GM19324 (cell line): ENCODE measurements at regions not wholly inside any gene's neighbourhood (a gene's known extent, or its start where the extent isn't known, plus 50 kb on each side); places are given as distances from the start of the nearest gene placed in this dataset.

Experiments
- ATAC-seq: cut with Tn5 transposase; IDR thresholded peaks from one replicate; pipeline ENCODE4 v1.9.1; 2021; ENCODE audit warnings: mild to moderate bottlenecking, moderate library complexity; ENCODE audit not compliant: unreplicated experiment, low FRiP score

GRCh38 chr21:28550057-28550825, 442.4 kb downstream of the LTN1 start:
- no peak for ATAC-seq

DNA sequence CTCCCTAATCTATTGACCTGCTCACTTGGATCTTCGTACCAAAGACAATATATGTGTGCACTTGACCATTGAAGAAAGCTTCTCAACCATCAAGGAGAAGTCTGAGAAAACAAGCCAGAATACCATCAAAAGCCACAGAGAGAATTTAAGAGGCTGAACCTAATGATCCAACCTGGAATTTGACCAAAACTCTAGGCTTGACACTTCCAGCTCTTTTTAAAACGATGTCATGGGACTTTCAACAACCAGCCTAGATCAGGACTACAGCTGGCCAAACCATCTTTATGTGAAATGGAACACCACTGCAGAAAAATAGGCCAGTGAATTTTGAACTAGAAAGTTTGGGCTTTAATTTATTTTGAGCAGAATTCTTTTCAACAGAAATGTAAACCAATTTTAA, 444.4 kb downstream of the LTN1 start:
- no peak for ATAC-seq

- ATAC-seq = no peak
Observed at GRCh38 chr21:28547766-28548165, 444.9 kb downstream of the LTN1 start.

- ATAC-seq = no peak
Observed at GRCh38 chr21:28543975-28544374, 448.7 kb downstream of the LTN1 start.

GRCh38 chr21:28541371-28542112, 451.1 kb downstream of the LTN1 start:
- ATAC-seq = no peak

- no peak for ATAC-seq
Observed at GRCh38 chr21:28540514-28540913, 452.2 kb downstream of the LTN1 start.

GRCh38 chr21:28539623-28539988, 453.1 kb downstream of the LTN1 start:
- ATAC-seq = no peak

DNA sequence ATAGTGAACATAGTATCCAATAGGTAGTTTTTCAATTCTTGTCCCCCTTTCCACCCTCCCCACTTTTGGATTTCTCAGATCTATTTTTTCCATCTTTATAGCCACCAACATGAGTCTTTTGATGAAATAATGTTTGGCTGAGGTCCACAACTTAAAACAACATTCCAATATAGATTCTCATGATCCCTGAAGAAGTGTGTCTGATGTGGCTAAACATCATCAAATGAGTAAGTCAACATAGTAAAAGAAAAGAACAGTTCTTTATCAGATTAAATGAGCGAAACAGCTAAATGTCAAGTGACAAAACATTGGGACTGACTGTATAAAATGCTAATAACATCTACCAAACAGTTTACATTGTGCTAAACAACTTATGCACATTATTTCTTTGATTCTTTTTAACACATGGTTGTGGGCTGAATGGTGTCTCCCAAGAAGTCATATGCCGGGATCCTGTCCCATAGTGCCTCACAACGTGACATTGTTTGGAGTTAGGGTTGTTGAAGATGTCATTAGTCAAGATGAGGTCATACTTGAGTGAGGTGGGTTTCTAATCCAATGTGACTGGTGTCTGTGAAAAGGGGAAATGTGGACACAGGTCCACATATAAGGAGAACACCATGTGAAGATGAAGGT, 453.6 kb downstream of the LTN1 start:
- ATAC-seq = no peak

- no peak for ATAC-seq
Observed at GRCh38 chr21:28537371-28538079, 455.2 kb downstream of the LTN1 start.

DNA sequence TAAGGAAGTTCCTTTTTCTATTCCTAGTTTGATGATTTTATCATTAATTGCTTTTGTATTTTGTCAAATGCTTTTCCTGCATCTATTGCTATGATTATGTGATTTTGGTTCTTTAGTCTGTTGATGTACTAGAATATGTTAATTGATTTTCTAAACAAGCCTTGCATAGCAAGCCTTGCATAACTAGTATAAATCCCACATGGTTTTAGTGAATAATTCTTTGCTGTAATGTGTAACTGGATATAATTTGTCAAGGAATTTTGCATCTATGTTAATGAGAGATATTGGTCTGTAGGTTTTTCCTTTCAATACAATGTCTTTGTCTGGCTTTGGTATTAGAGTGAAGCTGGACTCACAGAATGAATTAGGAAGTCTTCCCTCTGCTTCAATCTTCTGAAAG, 460.2 kb downstream of the LTN1 start:
- no peak for ATAC-seq

GRCh38 chr21:28523367-28523766, 469.3 kb downstream of the LTN1 start:
- no peak for ATAC-seq

GRCh38 chr21:28522014-28522799, 470.5 kb downstream of the LTN1 start:
- no peak for ATAC-seq

- ATAC-seq = no peak
Observed at GRCh38 chr21:28518630-28519029, 474.0 kb downstream of the LTN1 start.

DNA sequence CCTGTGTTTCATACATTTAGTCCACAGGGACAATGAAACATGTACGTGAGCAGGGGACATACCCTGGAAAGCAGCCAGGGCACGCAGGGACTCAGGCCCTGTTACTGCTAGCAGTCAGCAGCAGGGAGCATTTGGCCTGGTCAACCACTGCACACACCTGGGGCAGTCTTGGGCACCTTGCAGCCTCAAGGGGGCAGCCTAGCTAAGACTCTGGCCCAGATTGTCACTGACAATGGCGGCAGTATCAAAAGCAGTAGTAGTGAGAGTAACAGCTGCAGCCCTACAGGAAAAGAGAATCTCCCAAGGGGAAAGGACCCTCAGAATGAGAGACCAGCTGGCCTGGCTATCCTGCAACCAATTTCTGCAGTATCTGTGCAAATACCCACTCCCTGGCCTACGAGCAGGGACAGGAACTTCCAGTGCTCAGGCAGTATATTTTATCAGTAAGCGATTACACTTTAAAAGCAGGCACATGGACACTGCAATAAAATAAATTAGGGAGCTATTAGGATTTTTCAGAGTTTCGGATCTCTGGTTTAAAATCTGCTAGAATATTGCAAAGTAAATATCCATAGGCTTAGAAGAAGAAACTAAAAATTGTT, 475.6 kb downstream of the LTN1 start:
- ATAC-seq = peak; percentile 99

- no peak for ATAC-seq
Observed at GRCh38 chr21:28516021-28516420, 476.7 kb downstream of the LTN1 start.

DNA sequence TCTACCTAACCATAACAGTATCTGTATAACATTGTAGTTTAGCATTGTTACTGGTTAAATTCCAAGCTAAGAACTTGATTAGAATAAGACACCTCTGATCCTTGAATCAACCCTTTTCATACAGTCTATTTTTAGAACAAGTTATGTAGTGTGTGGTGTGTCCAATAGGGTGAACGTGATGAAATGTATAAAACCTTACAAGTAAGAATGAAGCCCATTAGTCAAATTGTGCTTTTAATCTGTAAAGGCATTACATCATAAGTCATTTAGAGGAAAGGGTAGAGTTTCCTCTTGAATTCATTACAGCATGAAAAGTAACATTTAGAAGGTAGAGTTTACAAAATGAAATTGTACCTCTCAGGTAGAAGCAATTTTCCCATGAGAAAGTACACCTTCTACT, 479.2 kb downstream of the LTN1 start:
- ATAC-seq = no peak

DNA sequence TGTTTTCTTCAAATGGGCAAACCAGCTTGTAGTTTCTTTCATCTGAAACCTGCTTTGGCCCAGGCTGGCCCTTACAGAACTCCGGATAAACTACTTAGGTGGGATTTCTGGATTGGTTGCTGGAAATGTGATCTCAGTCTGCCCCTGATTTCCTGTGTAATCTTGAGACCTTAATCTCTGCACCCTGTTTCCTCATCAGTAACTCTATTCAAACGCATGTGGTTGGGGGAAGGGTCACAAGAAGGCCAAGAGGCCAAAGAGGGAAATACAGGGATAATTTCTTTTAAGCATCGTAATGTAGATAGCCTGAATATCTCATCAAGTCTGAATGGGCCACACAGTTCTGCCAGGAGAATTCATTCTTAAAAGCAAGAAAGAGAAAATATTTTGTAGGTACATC, 483.6 kb downstream of the LTN1 start:
- no peak for ATAC-seq

GRCh38 chr21:28508126-28508525, 484.6 kb downstream of the LTN1 start:
- ATAC-seq = no peak

DNA sequence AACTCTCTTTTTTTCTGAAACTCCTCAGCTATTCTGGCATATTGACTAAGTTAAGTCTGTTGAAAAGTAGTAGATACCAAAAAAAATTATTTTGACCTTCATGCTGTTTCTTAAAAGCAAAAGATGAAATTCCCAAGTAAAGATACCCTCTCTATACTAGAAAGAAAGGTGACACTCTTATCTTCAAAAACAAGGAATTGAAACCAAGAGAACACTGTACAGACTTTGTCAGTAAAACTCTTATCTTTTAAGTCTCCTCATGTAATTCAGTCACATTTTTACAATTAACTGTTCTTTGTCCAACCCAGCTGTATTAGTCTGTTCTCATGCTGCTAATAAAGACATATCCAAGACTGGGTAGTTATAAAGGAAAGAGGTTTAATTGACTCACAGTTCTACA, 496.2 kb downstream of the LTN1 start:
- ATAC-seq = no peak

GRCh38 chr21:28492127-28492526, 500.6 kb downstream of the LTN1 start:
- ATAC-seq = no peak
